ENCODE measurements at regions not wholly inside any gene's neighbourhood (a gene's known extent, or its start where the extent isn't known, plus 50 kb on each side); places are given as distances from the start of the nearest gene placed in this dataset.

DNA sequence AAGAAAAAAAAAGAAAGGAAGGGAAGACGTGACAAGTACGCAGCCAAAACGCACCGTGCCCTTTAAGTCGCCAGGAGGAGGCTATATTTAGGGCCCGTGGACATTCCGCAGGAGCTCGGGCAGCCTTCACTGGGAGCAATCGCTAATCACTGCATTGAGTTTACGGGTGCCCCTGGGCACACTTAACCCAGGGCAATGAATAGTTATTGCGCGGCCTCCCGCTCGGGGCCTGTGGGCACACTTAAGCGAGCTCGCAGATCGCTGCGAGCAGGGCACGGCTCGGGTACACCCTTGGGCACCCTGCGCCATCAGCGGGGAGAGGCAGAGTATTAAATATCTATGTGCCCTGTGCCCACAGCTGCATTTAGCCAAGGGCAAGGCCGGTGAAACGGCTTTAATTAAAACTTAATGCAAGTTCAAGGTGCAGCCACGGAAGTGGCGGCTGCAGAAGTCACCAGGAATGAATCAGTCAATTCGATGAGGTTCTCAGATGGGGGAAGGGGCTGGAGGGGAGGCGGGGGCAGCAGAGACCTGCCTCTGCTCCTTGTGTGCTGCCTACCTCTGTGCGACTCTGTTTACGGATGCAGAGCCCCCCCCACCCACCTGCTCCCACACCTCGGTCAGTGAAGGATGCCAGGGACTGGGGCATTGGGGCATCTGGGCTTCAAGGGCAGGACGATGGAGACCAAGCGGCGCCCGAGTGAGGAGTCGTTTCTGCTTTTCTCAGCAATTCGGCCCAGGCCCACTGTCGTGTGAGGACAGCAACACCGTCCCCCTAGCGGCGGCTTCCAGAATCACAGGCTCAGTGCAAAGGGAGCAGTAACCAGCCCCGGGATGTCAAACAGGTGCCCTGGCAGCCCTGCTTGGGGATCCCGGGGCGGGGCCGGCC, 51.8 kb upstream of the TARDBP start:
- DNase-seq: peak in 56 of 58 donors; percentile 9 to 88 (median 60)

DNA sequence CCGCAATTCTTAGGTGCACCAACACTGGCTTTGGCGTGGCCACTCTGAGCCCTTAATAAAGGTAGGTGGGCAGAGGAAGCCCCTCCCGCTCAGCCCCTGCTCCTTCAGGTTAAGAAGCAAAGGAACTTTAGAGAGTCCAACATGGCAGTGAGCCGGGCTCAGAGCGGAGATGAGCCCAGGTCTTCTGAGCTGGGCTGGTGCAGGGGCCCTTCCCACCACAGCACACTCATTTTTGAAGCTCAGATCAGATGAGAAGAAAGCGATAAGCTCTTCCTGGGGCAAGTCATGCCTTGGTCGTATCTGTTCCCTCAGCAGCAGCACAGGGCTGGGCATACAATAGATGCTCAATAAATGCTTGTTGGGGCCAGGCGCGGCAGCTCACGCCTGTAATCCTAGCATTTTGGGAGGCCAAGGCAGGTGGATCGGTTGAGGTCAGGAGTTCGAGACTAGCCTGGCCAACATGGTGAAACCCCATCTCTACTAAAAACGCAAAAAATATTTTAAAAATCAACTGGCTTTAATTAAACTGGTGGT, 51.1 kb upstream of the TARDBP start:
- no peak for DNase-seq

DNA sequence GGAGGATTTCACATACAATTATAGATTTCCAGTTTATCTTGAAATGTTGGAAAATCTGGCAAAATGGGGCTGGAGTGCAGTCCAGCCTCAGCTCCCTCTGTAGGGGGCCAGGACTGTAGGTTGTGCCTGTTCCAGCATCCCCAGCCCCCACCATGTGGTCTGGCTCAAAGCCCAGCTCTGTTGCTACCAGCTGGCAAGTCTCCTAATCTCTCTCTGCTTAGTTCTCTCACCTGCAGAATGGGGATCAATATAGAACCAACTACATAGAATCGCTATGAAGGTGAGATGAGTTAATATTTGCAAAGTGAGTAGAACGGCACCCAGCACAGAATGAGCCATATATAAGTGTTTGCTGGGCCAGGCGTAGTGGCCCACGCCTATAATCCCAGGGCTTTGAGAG, 50.0 kb upstream of the TARDBP start:
- DNase-seq: no peak
